Ovary (tissue), 7 donors: ENCODE measurements at regions not wholly inside any gene's neighbourhood (a gene's known extent, or its start where the extent isn't known, plus 50 kb on each side); places are given as distances from the start of the nearest gene placed in this dataset.

Experiments
- DNase-seq, 5 donors: peaks; one replicate each; pipeline ENCODE4 v3.0.0-alpha.2; 2019 to 2020
- H3K27ac ChIP-seq, 2 donors: fragments of 200-600 bp; one replicate each; pipeline versions ENCODE4 v1.5.1 to v1.8.0; 2019 to 2022
- H3K27me3 ChIP-seq: fragments of 200-600 bp; one replicate; pipeline ENCODE4 v1.8.0; 2022
- H3K36me3 ChIP-seq: fragments of 200-600 bp; sonication (generic); one replicate; pipeline ENCODE4 v1.5.1; 2019
- H3K4me1 ChIP-seq: one replicate; pipeline ENCODE4 v1.8.1; 2013; ENCODE audit warnings: mild to moderate bottlenecking, moderate library complexity; ENCODE audit not compliant: insufficient read depth
- H3K4me3 ChIP-seq: fragments of 200-600 bp; sonication (generic); one replicate; pipeline ENCODE4 v1.5.1; 2017
- H3K9me3 ChIP-seq, 2 donors: fragments of 200-600 bp in 1 of 2; sonication (generic) in 1 of 2; one replicate each; pipeline versions ENCODE4 v1.5.1 to v1.8.1; 2013 to 2019; ENCODE audit warnings: mild to moderate bottlenecking in 1 of 2, moderate library complexity in 1 of 2
- EP300 ChIP-seq: sonication (generic); formaldehyde crosslinking; IDR thresholded peaks from one replicate; pipeline ENCODE4 v1.6.1; 2017; ENCODE audit warnings: antibody characterized with exemption
- POLR2A ChIP-seq: fragments of 450-650 bp; IDR thresholded peaks from one replicate; pipeline ENCODE4 v1.6.1; 2017; ENCODE audit warnings: antibody characterized with exemption, mild to moderate bottlenecking, moderate library complexity
- WGBS, 3 donors: extraction: QIAGEN DNeasy Blood & Tissue Kit in 1 of 3; methylation state at CpG; one replicate each; pipeline versions ENCODE4 v1.1.5 to v1.1.7; 2013 to 2017; 5-methylcytosine and 5-hydroxymethylcytosine counted together
- intact Hi-C, 4 donors: fragments of 100-400 bp; cut with DNase I; formaldehyde crosslinking; loops; one replicate each; pipeline versions ENCODE4 v1.11.0 to v1.15.1; 2022 to 2023
- TF ChIP-seq, protein P1 (sequence below), 3 donors: fragments of 450-650 bp in 2 of 3; fragments of 200-600 bp in 1 of 3; IDR thresholded peaks; one replicate each; pipeline versions ENCODE4 v1.5.1 to v1.8.0; 2016 to 2022; ENCODE audit warnings: antibody characterized with exemption in 3 of 3, mild to moderate bottlenecking in 1 of 3
- donor health status: DM: no; HTN: no; CAD: no; lungs with moderate emphysema.
- donor health status: DM: no; HTN: no; CAD: no.
- donor health status: Bipolar disorder and iron deficiency.
- donor health status: DM: no; HTN: no; CAD: no.
- donor health status: DM: yes; HTN: yes; CAD: no.

DNA sequence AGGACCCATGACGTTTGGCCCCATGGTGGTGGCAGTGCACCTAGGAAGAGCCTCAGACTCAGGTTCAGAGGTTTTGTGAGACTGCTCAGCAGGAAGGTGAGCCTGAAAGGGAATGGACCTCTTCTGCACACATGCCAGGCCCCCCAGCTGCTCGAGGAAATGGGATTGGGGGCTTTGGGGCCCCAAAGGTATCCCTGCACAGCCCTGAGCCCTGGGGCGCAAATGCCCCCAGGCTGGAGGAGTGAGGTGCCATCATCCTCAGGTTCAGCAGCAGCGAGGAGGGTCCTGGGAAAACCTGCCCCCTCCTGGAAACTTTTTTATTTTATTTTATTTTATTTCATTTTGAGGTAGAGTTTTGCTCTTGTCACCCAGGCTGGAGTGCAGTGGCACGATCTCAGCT is 171.8 kb upstream of the MVB12B start:
- DNase-seq = no peak
- intact Hi-C loops = no loop called here
- WGBS, 3 donors = 76 to 83% (median 79%) methylated on average over 5 of the region's 5 CpGs

DNA sequence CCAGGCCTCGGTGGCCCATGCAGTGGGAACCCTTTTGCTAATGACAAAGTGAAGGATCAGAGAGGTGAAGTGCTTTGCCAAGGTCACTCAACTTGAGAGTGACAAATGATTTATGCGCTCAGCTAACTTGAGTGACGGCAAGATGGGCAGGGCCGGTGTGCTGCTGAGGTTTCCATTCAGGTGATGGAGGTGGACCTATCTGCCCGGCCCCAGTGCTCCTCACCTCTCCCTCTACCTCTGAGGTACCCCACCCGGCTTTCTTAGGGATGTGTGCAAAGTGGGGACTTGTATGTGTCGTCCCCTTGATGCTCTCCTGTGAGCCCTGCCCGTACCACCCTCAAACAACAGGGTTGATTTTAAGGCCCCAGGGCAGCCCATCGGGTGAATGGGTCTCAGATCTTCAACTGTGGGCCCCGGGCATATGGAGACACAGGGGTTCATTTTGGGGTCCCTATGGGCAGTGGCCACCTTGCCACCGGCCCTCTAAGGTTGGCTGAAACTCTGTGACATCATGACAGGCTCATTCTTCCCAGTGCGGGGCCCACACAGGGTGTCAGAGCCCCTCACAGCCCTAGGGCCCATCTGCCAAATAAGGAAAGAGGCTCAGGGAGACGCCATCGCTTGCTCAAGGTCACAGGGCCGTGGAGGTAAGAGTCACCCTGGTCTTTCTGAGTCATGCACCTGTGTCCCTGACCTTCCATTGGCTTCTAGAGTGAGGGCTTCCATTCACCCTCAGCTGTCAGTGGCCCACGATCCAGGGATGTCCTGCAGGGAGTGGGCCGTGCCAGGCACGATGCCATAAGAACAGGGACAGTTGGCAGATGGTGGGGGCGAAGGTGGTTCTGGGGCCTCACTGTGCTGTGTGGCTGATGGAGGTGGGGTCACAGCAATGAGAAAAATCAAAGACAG is 170.6 kb upstream of the MVB12B start:
- WGBS, 3 donors = 85 to 89% (median 88%) methylated on average over 19 of the region's 19 CpGs
- no peak for TF ChIP-seq EP300
- no peak for TF ChIP-seq POLR2A
- TF ChIP-seq, protein P1, sequence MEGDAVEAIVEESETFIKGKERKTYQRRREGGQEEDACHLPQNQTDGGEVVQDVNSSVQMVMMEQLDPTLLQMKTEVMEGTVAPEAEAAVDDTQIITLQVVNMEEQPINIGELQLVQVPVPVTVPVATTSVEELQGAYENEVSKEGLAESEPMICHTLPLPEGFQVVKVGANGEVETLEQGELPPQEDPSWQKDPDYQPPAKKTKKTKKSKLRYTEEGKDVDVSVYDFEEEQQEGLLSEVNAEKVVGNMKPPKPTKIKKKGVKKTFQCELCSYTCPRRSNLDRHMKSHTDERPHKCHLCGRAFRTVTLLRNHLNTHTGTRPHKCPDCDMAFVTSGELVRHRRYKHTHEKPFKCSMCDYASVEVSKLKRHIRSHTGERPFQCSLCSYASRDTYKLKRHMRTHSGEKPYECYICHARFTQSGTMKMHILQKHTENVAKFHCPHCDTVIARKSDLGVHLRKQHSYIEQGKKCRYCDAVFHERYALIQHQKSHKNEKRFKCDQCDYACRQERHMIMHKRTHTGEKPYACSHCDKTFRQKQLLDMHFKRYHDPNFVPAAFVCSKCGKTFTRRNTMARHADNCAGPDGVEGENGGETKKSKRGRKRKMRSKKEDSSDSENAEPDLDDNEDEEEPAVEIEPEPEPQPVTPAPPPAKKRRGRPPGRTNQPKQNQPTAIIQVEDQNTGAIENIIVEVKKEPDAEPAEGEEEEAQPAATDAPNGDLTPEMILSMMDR (IDR thresholded peaks at IDR 0.05) = no peak
- Histone ChIP-seq H3K4me1 (no peaks in the 10 kb centered on the region), H3K27ac (no peak overlapping the region), H3K36me3 (no peaks in the 10 kb centered on the region), H3K27me3 (no peaks in the 10 kb centered on the region), H3K9me3 (no peaks in the 10 kb centered on the region), H3K4me3 (no peak overlapping the region)
- DNase-seq = peak in 1 of 5 donors; percentile 10
- intact Hi-C loops = no loop called here

More for the DNA sequence above, 171.8 kb upstream of the MVB12B start:
- Histone ChIP-seq H3K9me3 (no peaks in the 10 kb centered on the region), H3K4me3 (no peak overlapping the region), H3K36me3 (no peaks in the 10 kb centered on the region), H3K27ac (no peak overlapping the region), H3K4me1 (no peaks in the 10 kb centered on the region), H3K27me3 (no peaks in the 10 kb centered on the region)
- TF ChIP-seq EP300 = no peak
- TF ChIP-seq, protein P1 (IDR thresholded peaks at IDR 0.05) = no peak
- TF ChIP-seq POLR2A = no peak

GRCh38 chr9:126156898-126157297 is 169.7 kb upstream of the MVB12B start:
- peak in 1 of 5 donors; percentile 5 for DNase-seq
- Histone ChIP-seq H3K27ac (no peak overlapping the region), H3K36me3 (no peaks in the 10 kb centered on the region), H3K4me1 (no peaks in the 10 kb centered on the region), H3K27me3 (no peaks in the 10 kb centered on the region), H3K4me3 (no peak overlapping the region), H3K9me3 (no peaks in the 10 kb centered on the region)
- intact Hi-C loops = no loop called here
- 68 to 82% (median 73%) methylated on average over 12 of the region's 12 CpGs for WGBS, 3 donors
- TF ChIP-seq, protein P1 (IDR thresholded peaks at IDR 0.05) = no peak
- no peak for TF ChIP-seq EP300
- no peak for TF ChIP-seq POLR2A

- intact Hi-C loops = no loop called here
- H3K27ac ChIP-seq = no peak overlapping the region
- peak in 1 of 5 donors; percentile 9 for DNase-seq
- WGBS, 3 donors = 9 to 17% (median 14%) methylated on average over 10 of the region's 10 CpGs
- H3K4me3 ChIP-seq = no peak overlapping the region
- H3K9me3 ChIP-seq = no peaks in the 10 kb centered on the region
- H3K36me3 ChIP-seq = no peaks in the 10 kb centered on the region
- TF ChIP-seq EP300 = no peak
- TF ChIP-seq, protein P1 (IDR thresholded peaks at IDR 0.05) = no peak
- TF ChIP-seq POLR2A = no peak
- no peaks in the 10 kb centered on the region for H3K4me1 ChIP-seq
- H3K27me3 ChIP-seq = no peaks in the 10 kb centered on the region
Measured at GRCh38 chr9:126157423-126157822, 169.2 kb upstream of the MVB12B start.
